OCI-LY1 (cell line): ENCODE measurements at regions not wholly inside any gene's neighbourhood (a gene's known extent, or its start where the extent isn't known, plus 50 kb on each side); places are given as distances from the start of the nearest gene placed in this dataset.

Experiments used
- H2AFZ ChIP-seq: fragments of 200-600 bp; sonication (generic), shearing (Covaris generic); 2 replicates; pipeline ENCODE4 v1.6.0; 2014; ENCODE audit warnings: antibody characterized with exemption, mild to moderate bottlenecking, low read length
- H3F3A ChIP-seq: fragments of 200-600 bp; sonication (generic), shearing (Covaris generic); 2 replicates; pipeline ENCODE4 v1.6.0; 2014; ENCODE audit warnings: mild to moderate bottlenecking, antibody characterized with exemption, low read length, moderate library complexity; ENCODE audit not compliant: insufficient read depth
- H3K27ac ChIP-seq: fragments of 200-600 bp; sonication (generic); 2 replicates; pipeline ENCODE4 v1.5.1; 2014; ENCODE audit warnings: low read length, mixed run types, mild to moderate bottlenecking, low read depth; ENCODE audit not compliant: poor library complexity, severe bottlenecking
- H3K27me3 ChIP-seq: fragments of 200-600 bp; sonication (generic); 2 replicates; pipeline ENCODE4 v1.6.0; 2014; ENCODE audit warnings: antibody characterized with exemption, mild to moderate bottlenecking, low read length, moderate library complexity; ENCODE audit not compliant: insufficient read depth
- H3K36me3 ChIP-seq: fragments of 200-600 bp; sonication (generic); 2 replicates; pipeline ENCODE4 v1.6.1; 2014; ENCODE audit warnings: mild to moderate bottlenecking, antibody characterized with exemption, low read length, moderate library complexity, mixed read lengths; ENCODE audit not compliant: insufficient read depth
- H3K4me1 ChIP-seq: fragments of 200-600 bp; sonication (generic); 2 replicates; pipeline ENCODE4 v1.5.1; 2014; ENCODE audit warnings: mild to moderate bottlenecking, low read length, moderate library complexity; ENCODE audit not compliant: insufficient read depth, severe bottlenecking
- H3K4me2 ChIP-seq: fragments of 200-600 bp; sonication (generic), shearing (Covaris generic); 2 replicates; pipeline ENCODE4 v1.6.1; 2014; ENCODE audit warnings: low read length
- H3K4me3 ChIP-seq: fragments of 200-600 bp; sonication (generic); 2 replicates; pipeline ENCODE4 v1.5.1; 2014; ENCODE audit warnings: low read length, low read depth, mild to moderate bottlenecking, mixed read lengths; ENCODE audit not compliant: poor library complexity, severe bottlenecking
- H3K79me2 ChIP-seq: fragments of 200-600 bp; shearing (Covaris generic); 2 replicates; pipeline ENCODE4 v1.6.1; 2016; ENCODE audit warnings: mixed run types, low read length, mixed read lengths; ENCODE audit not compliant: insufficient read depth
- H3K9ac ChIP-seq: fragments of 200-600 bp; sonication (generic), shearing (Covaris generic); 2 replicates; pipeline ENCODE4 v1.6.1; 2014; ENCODE audit warnings: mild to moderate bottlenecking, low read length, mixed read lengths
- H3K9me2 ChIP-seq: fragments of 200-600 bp; sonication (generic), shearing (Covaris generic); 2 replicates; pipeline ENCODE4 v1.6.1; 2014; ENCODE audit warnings: low read depth, mild to moderate bottlenecking, low read length, mixed read lengths
- H3K9me3 ChIP-seq: fragments of 200-600 bp; shearing (Covaris generic); 2 replicates; pipeline ENCODE4 v1.6.1; 2014; ENCODE audit warnings: low read length, mixed read lengths
- H4K20me1 ChIP-seq: fragments of 200-600 bp; sonication (generic), shearing (Covaris generic); 2 replicates; pipeline ENCODE4 v1.6.0; 2016; ENCODE audit warnings: mild to moderate bottlenecking, low read length; ENCODE audit not compliant: insufficient read depth
- EZH2 ChIP-seq: fragments of 200-600 bp; sonication (generic), shearing (Covaris generic); IDR thresholded peaks from 2 replicates; pipeline ENCODE4 v1.8.0; 2017; ENCODE audit warnings: borderline replicate concordance, mixed run types, mild to moderate bottlenecking, antibody characterized with exemption, low read length, moderate library complexity, mixed read lengths
- TF ChIP-seq, protein P1 (sequence below): fragments of 200-600 bp; sonication (generic), shearing (Covaris generic); IDR thresholded peaks from 2 replicates; pipeline ENCODE4 v1.5.1; 2017; ENCODE audit warnings: mild to moderate bottlenecking, antibody characterized with exemption, low read length, moderate library complexity, mixed read lengths

DNA sequence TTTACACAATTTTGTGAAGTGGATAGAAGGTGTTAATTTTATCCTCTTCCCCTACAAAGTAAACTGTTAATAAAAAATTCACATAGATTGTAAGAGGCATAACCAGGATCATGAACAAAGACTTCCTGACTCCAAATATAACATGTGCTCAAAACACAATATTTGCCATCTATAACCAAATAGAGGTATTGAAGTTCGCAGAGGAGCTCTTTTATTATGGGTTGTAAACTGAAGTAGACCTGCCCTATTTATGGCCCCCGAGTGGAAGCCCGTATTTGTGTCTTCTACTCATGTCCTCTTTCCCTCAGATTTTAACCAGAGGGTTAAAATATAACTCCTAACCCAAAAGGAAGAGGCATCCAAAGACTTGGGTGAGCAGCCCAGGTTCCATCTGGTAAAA is 285.6 kb upstream of the COL8A1 start:
- H3K4me1 ChIP-seq: no peaks in the 10 kb centered on the region
- no peaks in the 10 kb centered on the region for H3K9me2 ChIP-seq
- TF ChIP-seq, protein P1, sequence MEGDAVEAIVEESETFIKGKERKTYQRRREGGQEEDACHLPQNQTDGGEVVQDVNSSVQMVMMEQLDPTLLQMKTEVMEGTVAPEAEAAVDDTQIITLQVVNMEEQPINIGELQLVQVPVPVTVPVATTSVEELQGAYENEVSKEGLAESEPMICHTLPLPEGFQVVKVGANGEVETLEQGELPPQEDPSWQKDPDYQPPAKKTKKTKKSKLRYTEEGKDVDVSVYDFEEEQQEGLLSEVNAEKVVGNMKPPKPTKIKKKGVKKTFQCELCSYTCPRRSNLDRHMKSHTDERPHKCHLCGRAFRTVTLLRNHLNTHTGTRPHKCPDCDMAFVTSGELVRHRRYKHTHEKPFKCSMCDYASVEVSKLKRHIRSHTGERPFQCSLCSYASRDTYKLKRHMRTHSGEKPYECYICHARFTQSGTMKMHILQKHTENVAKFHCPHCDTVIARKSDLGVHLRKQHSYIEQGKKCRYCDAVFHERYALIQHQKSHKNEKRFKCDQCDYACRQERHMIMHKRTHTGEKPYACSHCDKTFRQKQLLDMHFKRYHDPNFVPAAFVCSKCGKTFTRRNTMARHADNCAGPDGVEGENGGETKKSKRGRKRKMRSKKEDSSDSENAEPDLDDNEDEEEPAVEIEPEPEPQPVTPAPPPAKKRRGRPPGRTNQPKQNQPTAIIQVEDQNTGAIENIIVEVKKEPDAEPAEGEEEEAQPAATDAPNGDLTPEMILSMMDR: no peak
- no peak for TF ChIP-seq EZH2
- H3K27me3 ChIP-seq: no peaks in the 10 kb centered on the region
- no peaks in the 10 kb centered on the region for H3K9me3 ChIP-seq
- H3K4me2 ChIP-seq: no peak overlapping the region
- H3K27ac ChIP-seq: no peak overlapping the region
- no peaks in the 10 kb centered on the region for H4K20me1 ChIP-seq
- no peaks in the 10 kb centered on the region for H3K36me3 ChIP-seq
- no peaks in the 10 kb centered on the region for H3F3A ChIP-seq
- no peak overlapping the region for H3K9ac ChIP-seq
- H2AFZ ChIP-seq: no peak overlapping the region
- no peak overlapping the region for H3K4me3 ChIP-seq
- H3K79me2 ChIP-seq: no peaks in the 10 kb centered on the region

DNA sequence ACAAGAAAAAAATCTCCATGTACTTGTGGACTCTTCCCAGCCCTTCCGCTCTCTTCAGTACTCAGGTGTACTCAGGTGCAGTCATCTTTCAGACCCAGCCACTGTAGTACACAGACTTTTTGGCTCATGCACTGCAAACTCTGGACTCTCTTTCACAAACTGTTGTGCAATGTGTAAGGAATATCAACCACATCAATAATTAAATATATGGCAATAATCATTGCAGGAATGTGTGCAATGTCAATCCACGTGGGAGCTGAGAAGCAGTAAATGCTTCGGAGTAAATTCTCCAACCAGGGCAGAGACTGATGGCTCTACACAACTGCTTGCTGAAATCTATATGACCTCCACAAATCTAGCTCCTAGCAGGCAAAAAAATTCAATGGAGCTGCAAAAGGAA is 287.3 kb upstream of the COL8A1 start:
- H2AFZ ChIP-seq: no peak overlapping the region
- no peaks in the 10 kb centered on the region for H3K9me2 ChIP-seq
- H3K4me3 ChIP-seq: no peak overlapping the region
- H3K4me2 ChIP-seq: no peak overlapping the region
- H3K79me2 ChIP-seq: no peaks in the 10 kb centered on the region
- no peaks in the 10 kb centered on the region for H4K20me1 ChIP-seq
- TF ChIP-seq, protein P1: no peak
- no peak for TF ChIP-seq EZH2
- no peaks in the 10 kb centered on the region for H3F3A ChIP-seq
- H3K27me3 ChIP-seq: no peaks in the 10 kb centered on the region
- no peaks in the 10 kb centered on the region for H3K9me3 ChIP-seq
- H3K9ac ChIP-seq: no peak overlapping the region
- no peaks in the 10 kb centered on the region for H3K4me1 ChIP-seq
- H3K36me3 ChIP-seq: no peaks in the 10 kb centered on the region
- H3K27ac ChIP-seq: no peak overlapping the region

DNA sequence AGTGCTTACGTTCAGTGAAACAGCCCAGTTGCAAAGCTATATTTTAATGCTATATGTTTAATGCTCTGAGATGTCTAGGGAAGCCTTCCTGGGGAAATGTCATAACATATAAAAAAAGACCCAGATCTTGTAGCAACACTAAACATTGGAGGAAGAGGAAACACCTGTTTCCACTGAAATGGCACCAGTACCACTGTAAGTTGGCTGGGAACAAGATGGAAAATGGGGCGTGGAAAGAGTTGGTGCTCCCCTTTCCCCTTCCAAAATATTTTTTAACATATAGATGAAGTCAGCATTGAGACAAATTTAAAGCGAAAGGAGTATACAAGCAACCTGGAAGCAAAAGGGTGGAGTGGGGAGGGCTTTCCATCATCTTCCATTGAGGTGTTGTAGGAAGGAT is 289.9 kb upstream of the COL8A1 start:
- TF ChIP-seq, protein P1: no peak
- TF ChIP-seq EZH2: no peak
- Histone ChIP-seq H3K9ac (no peak overlapping the region), H3K79me2 (no peaks in the 10 kb centered on the region), H4K20me1 (no peaks in the 10 kb centered on the region), H3K4me1 (no peaks in the 10 kb centered on the region), H3K9me2 (no peaks in the 10 kb centered on the region), H3K4me2 (no peak overlapping the region), H3K9me3 (no peaks in the 10 kb centered on the region), H3K36me3 (no peaks in the 10 kb centered on the region), H3K4me3 (no peak overlapping the region), H3K27ac (no peak overlapping the region), H2AFZ (no peak overlapping the region), H3F3A (no peaks in the 10 kb centered on the region), H3K27me3 (no peaks in the 10 kb centered on the region)
